Smooth muscle cell (in vitro differentiated cells): ENCODE measurements at regions not wholly inside any gene's neighbourhood (a gene's known extent, or its start where the extent isn't known, plus 50 kb on each side); places are given as distances from the start of the nearest gene placed in this dataset.

ENCODE experiments used
- DNase-seq: peaks from one replicate; lab custom pipeline; 2025; ENCODE audit not compliant: unreplicated experiment; lab: John Stamatoyannopoulos, UW
- H2AFZ ChIP-seq: fragments of 200-600 bp; sonication (generic); 2 replicates; pipeline ENCODE4 v1.6.0; 2016; ENCODE audit warnings: antibody characterized with exemption, low read depth, mild to moderate bottlenecking
- H3F3A ChIP-seq: fragments of 200-600 bp; sonication (generic); 2 replicates; pipeline ENCODE4 v1.6.0; 2017; ENCODE audit warnings: antibody characterized with exemption, low read depth
- H3K27ac ChIP-seq: fragments of 200-600 bp; sonication (generic); 2 replicates; pipeline ENCODE4 v1.5.1; 2016; ENCODE audit warnings: low read depth, mild to moderate bottlenecking
- H3K27me3 ChIP-seq: fragments of 200-600 bp; sonication (generic); 2 replicates; pipeline ENCODE4 v1.6.1; 2016; ENCODE audit warnings: low read depth, mild to moderate bottlenecking
- H3K36me3 ChIP-seq: fragments of 200-600 bp; sonication (generic); 2 replicates; pipeline ENCODE4 v1.5.1; 2016; ENCODE audit warnings: low read depth
- H3K4me1 ChIP-seq: fragments of 200-600 bp; sonication (generic); 2 replicates; pipeline ENCODE4 v1.5.1; 2016; ENCODE audit warnings: low read depth
- H3K4me2 ChIP-seq: fragments of 200-600 bp; sonication (generic); 2 replicates; pipeline ENCODE4 v1.6.0; 2016; ENCODE audit warnings: mild to moderate bottlenecking
- H3K4me3 ChIP-seq: fragments of 200-600 bp; sonication (generic); 2 replicates; pipeline ENCODE4 v1.5.1; 2016; ENCODE audit warnings: mild to moderate bottlenecking
- H3K79me2 ChIP-seq: fragments of 200-600 bp; sonication (generic); 2 replicates; pipeline ENCODE4 v1.6.0; 2016; ENCODE audit warnings: low read depth, mild to moderate bottlenecking
- H3K9ac ChIP-seq: fragments of 200-600 bp; sonication (generic); 2 replicates; pipeline ENCODE4 v1.6.0; 2016; ENCODE audit warnings: low read depth
- H3K9me3 ChIP-seq: fragments of 200-600 bp; sonication (generic); replicated peaks from 2 replicates; pipeline ENCODE4 v1.5.1; 2016; ENCODE audit warnings: low read depth
- H4K20me1 ChIP-seq: fragments of 200-600 bp; sonication (generic); 2 replicates; pipeline ENCODE4 v1.6.0; 2016; ENCODE audit warnings: low read depth
- CTCF ChIP-seq: fragments of 200-600 bp; sonication (generic); IDR thresholded peaks from 2 replicates; pipeline ENCODE4 v1.5.1; 2017; ENCODE audit warnings: borderline replicate concordance, mild to moderate bottlenecking, antibody characterized with exemption; ENCODE audit not compliant: insufficient read depth, poor library complexity, severe bottlenecking
- WGBS: methylation state at CpG from one replicate; pipeline ENCODE4 v1.1.7; 2016; ENCODE audit warnings: low lambda C conversion rate; 5-methylcytosine and 5-hydroxymethylcytosine counted together

GRCh38 chr17:56018211-56018610 lies 135.1 kb upstream of the ANKFN1 start:
- Histone ChIP-seq H3K9me3 (no peaks in the 10 kb centered on the region), H3K27ac (no peak overlapping the region), H2AFZ (no peak overlapping the region), H3K36me3 (no peaks in the 10 kb centered on the region), H3F3A (no peaks in the 10 kb centered on the region), H3K27me3 (peaks cover 8% of the 10 kb centered on the region), H3K4me2 (no peak overlapping the region), H3K9ac (no peak overlapping the region), H3K79me2 (no peaks in the 10 kb centered on the region), H3K4me1 (no peaks in the 10 kb centered on the region), H3K4me3 (no peak overlapping the region), H4K20me1 (no peaks in the 10 kb centered on the region)
- DNase-seq: no peak
- 82% methylated on average over 3 of the region's 3 CpGs for WGBS
- TF ChIP-seq CTCF: no peak

GRCh38 chr17:56020369-56020768 lies 132.9 kb upstream of the ANKFN1 start:
- Histone ChIP-seq H3K9ac (no peak overlapping the region), H3K36me3 (no peaks in the 10 kb centered on the region), H3K27ac (no peak overlapping the region), H3K27me3 (peaks cover 4% of the 10 kb centered on the region), H3K9me3 (no peaks in the 10 kb centered on the region), H2AFZ (no peak overlapping the region), H3K4me2 (no peak overlapping the region), H4K20me1 (no peaks in the 10 kb centered on the region), H3F3A (no peaks in the 10 kb centered on the region), H3K4me3 (no peak overlapping the region), H3K79me2 (no peaks in the 10 kb centered on the region), H3K4me1 (no peaks in the 10 kb centered on the region)
- no peak for DNase-seq
- 90% methylated on average over 2 of the region's 2 CpGs for WGBS
- no peak for TF ChIP-seq CTCF

- Histone ChIP-seq H3F3A (no peaks in the 10 kb centered on the region), H2AFZ (no peak overlapping the region), H4K20me1 (no peaks in the 10 kb centered on the region), H3K79me2 (no peaks in the 10 kb centered on the region), H3K9ac (no peak overlapping the region), H3K4me1 (no peaks in the 10 kb centered on the region), H3K36me3 (no peaks in the 10 kb centered on the region), H3K9me3 (no peaks in the 10 kb centered on the region), H3K4me2 (no peak overlapping the region), H3K4me3 (no peak overlapping the region), H3K27me3 (no peaks in the 10 kb centered on the region), H3K27ac (no peak overlapping the region)
- DNase-seq: no peak
- TF ChIP-seq CTCF: no peak
- 93% methylated on average over 6 of the region's 6 CpGs for WGBS
Observed at GRCh38 chr17:56021681-56022190, 131.5 kb upstream of the ANKFN1 start.

GRCh38 chr17:56023851-56024250 lies 129.4 kb upstream of the ANKFN1 start:
- no peaks in the 10 kb centered on the region for H3F3A ChIP-seq
- H3K9ac ChIP-seq: no peak overlapping the region
- no peaks in the 10 kb centered on the region for H3K4me1 ChIP-seq
- no peak overlapping the region for H2AFZ ChIP-seq
- TF ChIP-seq CTCF: no peak
- H3K4me2 ChIP-seq: no peak overlapping the region
- no peak for DNase-seq
- H3K4me3 ChIP-seq: no peak overlapping the region
- H3K27ac ChIP-seq: no peak overlapping the region
- no peaks in the 10 kb centered on the region for H3K27me3 ChIP-seq
- H3K79me2 ChIP-seq: no peaks in the 10 kb centered on the region
- no peaks in the 10 kb centered on the region for H3K9me3 ChIP-seq
- 83% methylated on average over 2 of the region's 2 CpGs for WGBS
- H4K20me1 ChIP-seq: no peaks in the 10 kb centered on the region
- no peaks in the 10 kb centered on the region for H3K36me3 ChIP-seq
